GM19468 (cell line): ENCODE measurements at regions not wholly inside any gene's neighbourhood (a gene's known extent, or its start where the extent isn't known, plus 50 kb on each side); places are given as distances from the start of the nearest gene placed in this dataset.

Source experiments
- ATAC-seq: cut with Tn5 transposase; IDR thresholded peaks from one replicate; pipeline ENCODE4 v1.9.1; 2021; ENCODE audit warnings: mild to moderate bottlenecking, moderate library complexity, moderate number of reproducible peaks; ENCODE audit not compliant: unreplicated experiment; ENCODE audit errors: extremely low read depth

GRCh38 chr9:78640728-78641127, 343.8 kb downstream of the PSAT1 start:
- ATAC-seq: no peak

GRCh38 chr9:78644359-78644758, 347.4 kb downstream of the PSAT1 start:
- no peak for ATAC-seq

- ATAC-seq: no peak
These were observed 357.4 kb downstream of the PSAT1 start for GRCh38 chr9:78654324-78654723.

GRCh38 chr9:78663369-78663768, 366.4 kb downstream of the PSAT1 start:
- no peak for ATAC-seq

- no peak for ATAC-seq
These were observed 367.4 kb downstream of the PSAT1 start for GRCh38 chr9:78664370-78664769.

GRCh38 chr9:78666818-78667414, 370.0 kb downstream of the PSAT1 start:
- ATAC-seq: no peak

GRCh38 chr9:78668148-78668832, 371.4 kb downstream of the PSAT1 start:
- ATAC-seq: no peak

GRCh38 chr9:78669591-78669990, 372.7 kb downstream of the PSAT1 start:
- no peak for ATAC-seq

GRCh38 chr9:78671785-78672184, 374.9 kb downstream of the PSAT1 start:
- ATAC-seq: no peak

- ATAC-seq: no peak
These were observed 377.9 kb downstream of the PSAT1 start for GRCh38 chr9:78674874-78675273.

- ATAC-seq: no peak
These were observed 379.1 kb downstream of the PSAT1 start for GRCh38 chr9:78676009-78676408.

GRCh38 chr9:78676623-78677022, 379.7 kb downstream of the PSAT1 start:
- ATAC-seq: no peak

GRCh38 chr9:78677326-78677725, 380.4 kb downstream of the PSAT1 start:
- no peak for ATAC-seq

GRCh38 chr9:78678877-78679276, 382.0 kb downstream of the PSAT1 start:
- ATAC-seq: no peak

- ATAC-seq: no peak
These were observed 383.3 kb downstream of the PSAT1 start for GRCh38 chr9:78680196-78680595.

GRCh38 chr9:78682216-78682615, 385.3 kb downstream of the PSAT1 start:
- ATAC-seq: no peak

GRCh38 chr9:78685471-78685870, 388.5 kb downstream of the PSAT1 start:
- ATAC-seq: no peak

GRCh38 chr9:78688796-78689195, 391.9 kb downstream of the PSAT1 start:
- ATAC-seq: no peak

GRCh38 chr9:78691542-78691941, 394.6 kb downstream of the PSAT1 start:
- no peak for ATAC-seq

- ATAC-seq: no peak
These were observed 395.9 kb downstream of the PSAT1 start for GRCh38 chr9:78692871-78693270.

- no peak for ATAC-seq
These were observed 398.0 kb downstream of the PSAT1 start for GRCh38 chr9:78694974-78695373.

- no peak for ATAC-seq
These were observed 398.6 kb downstream of the PSAT1 start for GRCh38 chr9:78695519-78695918.
